H9 (cell line): ENCODE measurements at regions not wholly inside any gene's neighbourhood (a gene's known extent, or its start where the extent isn't known, plus 50 kb on each side); places are given as distances from the start of the nearest gene placed in this dataset.

Experiments
- DNase-seq: peaks from one replicate; pipeline ENCODE4 v3.0.0-alpha.2; 2017
- H2AFZ ChIP-seq: one replicate; pipeline ENCODE4 v1.6.1; 2013; ENCODE audit warnings: mild to moderate bottlenecking, low read length, control low read depth, moderate library complexity
- H2AK5ac ChIP-seq: 2 replicates; pipeline ENCODE4 v1.6.1; 2013; ENCODE audit warnings: low read length, control low read depth, mixed read lengths; ENCODE audit not compliant: insufficient read length
- H2BK120ac ChIP-seq: one replicate; pipeline ENCODE4 v1.6.1; 2013; ENCODE audit warnings: low read depth, mild to moderate bottlenecking, low read length, control low read depth, inconsistent platforms; ENCODE audit not compliant: poor library complexity, severe bottlenecking
- H2BK12ac ChIP-seq: 2 replicates; pipeline ENCODE4 v1.6.1; 2013; ENCODE audit warnings: low read length, control low read depth, mixed read lengths, low read depth; ENCODE audit not compliant: insufficient read length
- H2BK15ac ChIP-seq: 2 replicates; pipeline ENCODE4 v1.6.1; 2013; ENCODE audit warnings: low read depth, low read length, control low read depth
- H2BK20ac ChIP-seq: one replicate; pipeline ENCODE4 v1.6.1; 2013; ENCODE audit warnings: low read depth, mild to moderate bottlenecking, low read length, control low read depth, inconsistent platforms; ENCODE audit not compliant: poor library complexity, severe bottlenecking
- H2BK5ac ChIP-seq: 2 replicates; pipeline ENCODE4 v1.6.1; 2013; ENCODE audit warnings: low read length, control low read depth, mixed read lengths; ENCODE audit not compliant: insufficient read length
- H3K14ac ChIP-seq: 2 replicates; pipeline ENCODE4 v1.6.1; 2013; ENCODE audit warnings: low read length, control low read depth; ENCODE audit not compliant: insufficient read depth
- H3K18ac ChIP-seq: 2 replicates; pipeline ENCODE4 v1.6.1; 2013; ENCODE audit warnings: low read depth, mild to moderate bottlenecking, mixed read lengths, low read length, control low read depth; ENCODE audit not compliant: insufficient read length
- H3K23ac ChIP-seq: 2 replicates; pipeline ENCODE4 v1.6.1; 2013; ENCODE audit warnings: low read length, control low read depth, mixed read lengths, low read depth; ENCODE audit not compliant: insufficient read length
- H3K23me2 ChIP-seq: 2 replicates; pipeline ENCODE4 v1.6.1; 2013; ENCODE audit warnings: low read depth, mild to moderate bottlenecking, mixed read lengths, low read length, control low read depth; ENCODE audit not compliant: insufficient read length, poor library complexity, severe bottlenecking
- H3K27ac ChIP-seq: 2 replicates; pipeline ENCODE4 v1.5.1; 2013; ENCODE audit warnings: low read length, control low read depth, mixed read lengths, low read depth; ENCODE audit not compliant: insufficient read length
- H3K27me3 ChIP-seq: 2 replicates; pipeline ENCODE4 v1.6.1; 2013; ENCODE audit warnings: low read length, control low read depth, inconsistent platforms; ENCODE audit not compliant: insufficient read depth
- H3K4ac ChIP-seq: 2 replicates; pipeline ENCODE4 v1.6.1; 2013; ENCODE audit warnings: low read depth, mild to moderate bottlenecking, control low read depth, inconsistent platforms, low read length, moderate library complexity
- H3K4me1 ChIP-seq: 2 replicates; pipeline ENCODE4 v1.6.1; 2013; ENCODE audit warnings: low read length, control low read depth, inconsistent platforms; ENCODE audit not compliant: insufficient read depth
- H3K4me2 ChIP-seq: 2 replicates; pipeline ENCODE4 v1.6.1; 2013; ENCODE audit warnings: low read length, control low read depth, mixed read lengths; ENCODE audit not compliant: insufficient read length, insufficient read depth
- H3K56ac ChIP-seq: 2 replicates; pipeline ENCODE4 v1.6.1; 2013; ENCODE audit warnings: low read depth, mild to moderate bottlenecking, mixed read lengths, low read length, control low read depth; ENCODE audit not compliant: insufficient read length
- H3K79me1 ChIP-seq: 2 replicates; pipeline ENCODE4 v1.6.1; 2013; ENCODE audit warnings: low read depth, mild to moderate bottlenecking, moderate library complexity, low read length, control low read depth, inconsistent platforms; ENCODE audit not compliant: insufficient read depth, poor library complexity, severe bottlenecking
- H3K79me2 ChIP-seq: 2 replicates; pipeline ENCODE4 v1.6.1; 2013; ENCODE audit warnings: low read length, control low read depth, inconsistent platforms; ENCODE audit not compliant: insufficient read depth
- H3K9ac ChIP-seq: 2 replicates; pipeline ENCODE4 v1.6.1; 2013; ENCODE audit warnings: low read length, control low read depth, mixed read lengths; ENCODE audit not compliant: insufficient read length; ENCODE audit errors: extremely low read depth
- H3K9me3 ChIP-seq: one replicate; pipeline ENCODE4 v1.6.1; 2013; ENCODE audit warnings: low read depth, low read length, inconsistent platforms; ENCODE audit not compliant: control insufficient read depth
- H3T11ph ChIP-seq: one replicate; pipeline ENCODE4 v1.6.1; 2013; ENCODE audit warnings: mild to moderate bottlenecking, low read length, control low read depth, inconsistent platforms
- H4K20me1 ChIP-seq: one replicate; pipeline ENCODE4 v1.6.1; 2013; ENCODE audit not compliant: control insufficient read depth, insufficient read length, insufficient read depth
- H4K5ac ChIP-seq: 2 replicates; pipeline ENCODE4 v1.6.1; 2013; ENCODE audit warnings: low read depth, mild to moderate bottlenecking, mixed read lengths, low read length, control low read depth; ENCODE audit not compliant: insufficient read length
- H4K8ac ChIP-seq: replicated peaks from 2 replicates; pipeline ENCODE4 v1.6.1; 2013; ENCODE audit warnings: low read length, control low read depth, mixed read lengths, low read depth; ENCODE audit not compliant: insufficient read length
- H4K91ac ChIP-seq: 2 replicates; pipeline ENCODE4 v1.6.1; 2013; ENCODE audit warnings: low read depth, mild to moderate bottlenecking, moderate library complexity, mixed read lengths, low read length, control low read depth; ENCODE audit not compliant: insufficient read length
- H3K27ac Mint-ChIP-seq, 3 experiments: 2 replicates in 2 of 3; 3 replicates in 1 of 3; pipeline ENCODE4 v1.8.0; 2020 to 2021; ENCODE audit warnings: mixed read lengths in 3 of 3, mild to moderate bottlenecking in 1 of 3, moderate library complexity in 1 of 3
- H3K27me3 Mint-ChIP-seq: 2 replicates; pipeline ENCODE4 v1.8.0; 2021; ENCODE audit warnings: low read depth, mild to moderate bottlenecking, moderate library complexity, mixed read lengths
- H3K36me3 Mint-ChIP-seq, 3 experiments: 2 replicates in 2 of 3; 3 replicates in 1 of 3; pipeline ENCODE4 v1.8.0; 2020 to 2021; ENCODE audit warnings: low read depth in 3 of 3, mixed read lengths in 3 of 3; ENCODE audit not compliant: insufficient read depth in 1 of 3
- H3K4me1 Mint-ChIP-seq, 2 experiments: 2 replicates each; pipeline ENCODE4 v1.8.0; 2020; ENCODE audit warnings: mixed read lengths in 2 of 2
- H3K4me3 Mint-ChIP-seq, 2 experiments: 2 replicates in 1 of 2; 3 replicates in 1 of 2; pipeline ENCODE4 v1.8.0; 2020 to 2021; ENCODE audit warnings: mild to moderate bottlenecking in 2 of 2, mixed read lengths in 2 of 2, moderate library complexity in 1 of 2
- H3K9me3 Mint-ChIP-seq, 2 experiments: 2 replicates in 1 of 2; 3 replicates in 1 of 2; pipeline ENCODE4 v1.8.0; 2020; ENCODE audit warnings: mild to moderate bottlenecking in 2 of 2, mixed read lengths in 2 of 2, moderate library complexity in 1 of 2
- CTCF ChIP-seq: fragments of 200-600 bp; sonication (generic); conservative IDR thresholded peaks from 3 replicates; pipeline ENCODE4 v1.8.0; 2021; ENCODE audit warnings: antibody characterized with exemption, mild to moderate bottlenecking
- WGBS: extraction: QIAGEN DNeasy Blood & Tissue Kit; methylation state at CpG from one replicate; pipeline ENCODE4 v1.1.7; 2013; ENCODE audit warnings: missing lambda C conversion rate, low lambda C conversion rate, mixed read lengths; ENCODE audit not compliant: insufficient read length; ENCODE audit errors: extremely low coverage; 5-methylcytosine and 5-hydroxymethylcytosine counted together

- H2AK5ac ChIP-seq: no peak overlapping the region
- H2BK5ac ChIP-seq: no peak overlapping the region
- no peak overlapping the region for H3K18ac ChIP-seq
- H4K5ac ChIP-seq: no peak overlapping the region
- H4K8ac ChIP-seq: no peak overlapping the region
- no peak overlapping the region for H2BK120ac ChIP-seq
- no peak overlapping the region for H2AFZ ChIP-seq
- H3K23ac ChIP-seq: no peak overlapping the region
- Mint-ChIP-seq H3K27ac (peak overlapping the region in 1 of 3 experiments; percentile 76; a peak in 2 of 7 replicates), H3K4me3 (no peak overlapping the region), H3K27me3 (no peaks in the 10 kb centered on the region; the same call in 1 of the 2 replicates), H3K4me1 (peaks cover 2 to 13% of the 10 kb centered on the region in 2 experiments; a peak in 2 of 4 replicates), H3K9me3 (peaks cover 21 to 37% of the 10 kb centered on the region in 2 experiments), H3K36me3 (peaks cover 20 to 27% (median 21%) of the 10 kb centered on the region in 3 experiments)
- no peak overlapping the region for H3K27ac ChIP-seq
- no peak overlapping the region for H2BK12ac ChIP-seq
- H3K79me1 ChIP-seq: no peaks in the 10 kb centered on the region
- no peak overlapping the region for H3K9ac ChIP-seq
- no peaks in the 10 kb centered on the region for H3K9me3 ChIP-seq
- no peaks in the 10 kb centered on the region for H3K79me2 ChIP-seq
- peak; percentile 54 for DNase-seq
- TF ChIP-seq CTCF: no peak
- no CpG with 5 or more reads among the region's 5 CpGs for WGBS
- H2BK20ac ChIP-seq: no peak overlapping the region
- H4K91ac ChIP-seq: no peak overlapping the region
- H3K4ac ChIP-seq: no peak overlapping the region
- H3T11ph ChIP-seq: no peak overlapping the region
- no peaks in the 10 kb centered on the region; the same call in 1 of the 2 replicates for H3K4me1 ChIP-seq
- no peak overlapping the region for H3K4me2 ChIP-seq
- H4K20me1 ChIP-seq: no peaks in the 10 kb centered on the region
- H3K14ac ChIP-seq: no peak overlapping the region
- no peak overlapping the region for H3K56ac ChIP-seq
- no peak overlapping the region for H2BK15ac ChIP-seq
- no peaks in the 10 kb centered on the region for H3K27me3 ChIP-seq
- no peaks in the 10 kb centered on the region for H3K23me2 ChIP-seq
Observed at GRCh38 chr1:72830606-72831390, 548.5 kb upstream of the NEGR1 start.
